ENCODE measurements at regions not wholly inside any gene's neighbourhood (a gene's known extent, or its start where the extent isn't known, plus 50 kb on each side); places are given as distances from the start of the nearest gene placed in this dataset.

- TF ChIP-seq POLR2A (IDR thresholded peaks at IDR 0.05) (no peak), POLR2AphosphoS5 (IDR thresholded peaks at IDR 0.05; ENCODE audit: insufficient read depth in 1 of 2, low read depth in 1 of 2) (no peak)
Observed at GRCh38 chr14:84804468-84804867, 725.5 kb upstream of the FLRT2 start.

All from vagina (tissue), 2 donors.